B cell (primary cell): ENCODE measurements at regions not wholly inside any gene's neighbourhood (a gene's known extent, or its start where the extent isn't known, plus 50 kb on each side); places are given as distances from the start of the nearest gene placed in this dataset.

ENCODE experiments used
- EZH2 ChIP-seq: IDR thresholded peaks from 2 replicates; pipeline ENCODE4 v1.6.1; 2012; ENCODE audit warnings: borderline replicate concordance, low read depth, mild to moderate bottlenecking, moderate library complexity, low read length; ENCODE audit not compliant: insufficient read depth, poor library complexity, severe bottlenecking
- TF ChIP-seq, protein P1 (sequence below): fragments of 200-600 bp; IDR thresholded peaks from one replicate; pipeline ENCODE4 v1.8.0; 2022; ENCODE audit warnings: antibody characterized with exemption, mild to moderate bottlenecking

GRCh38 chr4:147020456-147020855 lies 74.8 kb upstream of the TTC29 start:
- no peak for TF ChIP-seq EZH2
- TF ChIP-seq, protein P1, sequence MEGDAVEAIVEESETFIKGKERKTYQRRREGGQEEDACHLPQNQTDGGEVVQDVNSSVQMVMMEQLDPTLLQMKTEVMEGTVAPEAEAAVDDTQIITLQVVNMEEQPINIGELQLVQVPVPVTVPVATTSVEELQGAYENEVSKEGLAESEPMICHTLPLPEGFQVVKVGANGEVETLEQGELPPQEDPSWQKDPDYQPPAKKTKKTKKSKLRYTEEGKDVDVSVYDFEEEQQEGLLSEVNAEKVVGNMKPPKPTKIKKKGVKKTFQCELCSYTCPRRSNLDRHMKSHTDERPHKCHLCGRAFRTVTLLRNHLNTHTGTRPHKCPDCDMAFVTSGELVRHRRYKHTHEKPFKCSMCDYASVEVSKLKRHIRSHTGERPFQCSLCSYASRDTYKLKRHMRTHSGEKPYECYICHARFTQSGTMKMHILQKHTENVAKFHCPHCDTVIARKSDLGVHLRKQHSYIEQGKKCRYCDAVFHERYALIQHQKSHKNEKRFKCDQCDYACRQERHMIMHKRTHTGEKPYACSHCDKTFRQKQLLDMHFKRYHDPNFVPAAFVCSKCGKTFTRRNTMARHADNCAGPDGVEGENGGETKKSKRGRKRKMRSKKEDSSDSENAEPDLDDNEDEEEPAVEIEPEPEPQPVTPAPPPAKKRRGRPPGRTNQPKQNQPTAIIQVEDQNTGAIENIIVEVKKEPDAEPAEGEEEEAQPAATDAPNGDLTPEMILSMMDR, result no peak
